ENCODE measurements at regions not wholly inside any gene's neighbourhood (a gene's known extent, or its start where the extent isn't known, plus 50 kb on each side); places are given as distances from the start of the nearest gene placed in this dataset.

GRCh38 chr12:75636607-75637006 lies 125.2 kb upstream of the KRR1 start:
- H2BK15ac ChIP-seq (ENCODE audit: low read depth, low read length): peak overlapping the region; percentile 49; the same call in 1 of the 3 replicates
- dilution Hi-C loops (cut with HindIII; ENCODE audit: low sequenced_read_pairs, unreplicated experiment) (no loop called here), intact Hi-C loops (cut with micrococcal nuclease) (no loop called here), in situ Hi-C loops (cut with MboI; ENCODE audit: low sequenced_read_pairs) (no loop called here)
- peaks cover 6% of the 10 kb centered on the region for H3K4me1 ChIP-seq (ENCODE audit: control insufficient read depth, insufficient read depth, low read length)
- H3K9me3 ChIP-seq (ENCODE audit: control insufficient read depth, insufficient read depth, low read length): no peaks in the 10 kb centered on the region
- no peak overlapping the region for H3K4me3 ChIP-seq (ENCODE audit: insufficient read depth, low read depth, low read length)
- H3K4me2 ChIP-seq (ENCODE audit: low read depth, low read length): no peak overlapping the region
- 0 out of 2 replicates have a peak overlapping the region, but pooled peaks have one; percentile 35 for H3K23ac ChIP-seq (ENCODE audit: low read depth, low read length)
- H4K20me1 ChIP-seq (ENCODE audit: insufficient read depth, low read length): no peaks in the 10 kb centered on the region
- H3K4ac ChIP-seq (ENCODE audit: low read depth, low read length): peak overlapping the region; percentile 66; the same call in 1 of the 2 replicates
- no peak overlapping the region; the same call in 1 of the 2 replicates for H4K5ac ChIP-seq (ENCODE audit: low read depth, low read length)
- H2BK120ac ChIP-seq (ENCODE audit: low read depth, low read length): peak overlapping the region; percentile 77
- no peaks in the 10 kb centered on the region for H3K36me3 ChIP-seq (ENCODE audit: control insufficient read depth, insufficient read depth, low read length)
- H3K9me1 ChIP-seq (ENCODE audit: insufficient read depth, low read length): peaks cover 2% of the 10 kb centered on the region; the same call in 1 of the 2 replicates
- peak overlapping the region; percentile 41; the same call in 1 of the 2 replicates for H3K14ac ChIP-seq (replicated peaks; ENCODE audit: low read depth, low read length)
- DNase-seq: no peak
- no peak overlapping the region for H3K9ac ChIP-seq (ENCODE audit: low read depth, low read length)
- TF ChIP-seq CTCF (conservative IDR thresholded peaks at IDR 0.05; ENCODE audit: low read depth, low read length) (no peak), RAD21 (IDR thresholded peaks at IDR 0.05; ENCODE audit: low read length) (no peak), MAZ (IDR thresholded peaks at IDR 0.05; ENCODE audit: borderline replicate concordance, low read depth, low read length) (no peak), MAFK (IDR thresholded peaks at IDR 0.05; ENCODE audit: low read depth, low read length) (no peak), BHLHE40 (IDR thresholded peaks at IDR 0.05; ENCODE audit: low read depth, low read length) (no peak), RFX5 (IDR thresholded peaks at IDR 0.05; ENCODE audit: low read depth, low read length) (no peak), MXI1 (IDR thresholded peaks at IDR 0.05; ENCODE audit: borderline replicate concordance, low read depth, low read length) (no peak), CHD1 (IDR thresholded peaks at IDR 0.05; ENCODE audit: low read depth, low read length) (no peak), FOS (IDR thresholded peaks at IDR 0.05; ENCODE audit: low read depth, low read length) (no peak)
- TF ChIP-seq, protein P1, sequence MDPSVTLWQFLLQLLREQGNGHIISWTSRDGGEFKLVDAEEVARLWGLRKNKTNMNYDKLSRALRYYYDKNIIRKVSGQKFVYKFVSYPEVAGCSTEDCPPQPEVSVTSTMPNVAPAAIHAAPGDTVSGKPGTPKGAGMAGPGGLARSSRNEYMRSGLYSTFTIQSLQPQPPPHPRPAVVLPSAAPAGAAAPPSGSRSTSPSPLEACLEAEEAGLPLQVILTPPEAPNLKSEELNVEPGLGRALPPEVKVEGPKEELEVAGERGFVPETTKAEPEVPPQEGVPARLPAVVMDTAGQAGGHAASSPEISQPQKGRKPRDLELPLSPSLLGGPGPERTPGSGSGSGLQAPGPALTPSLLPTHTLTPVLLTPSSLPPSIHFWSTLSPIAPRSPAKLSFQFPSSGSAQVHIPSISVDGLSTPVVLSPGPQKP (IDR thresholded peaks at IDR 0.05; ENCODE audit: borderline replicate concordance, low read depth, low read length): no peak
- H2BK5ac ChIP-seq (ENCODE audit: low read depth, low read length, poor library complexity, severe bottlenecking): no peak overlapping the region
- H4K8ac ChIP-seq (ENCODE audit: low read depth in 2 of 2, low read length in 2 of 2): peak overlapping the region; percentile 19 to 73; a peak in 3 of 4 replicates
- no peak overlapping the region for H3K27ac ChIP-seq (ENCODE audit: insufficient read depth, low read length)
- no peak overlapping the region for H2AFZ ChIP-seq (replicated peaks; ENCODE audit: low read length, poor library complexity)
- CTCF ChIA-PET: no interaction called here
- no peaks in the 10 kb centered on the region for H3K79me1 ChIP-seq (ENCODE audit: low read depth in 1 of 2, low read length in 2 of 2)
- no CpG with 5 or more reads among the region's 4 CpGs for WGBS, 2 experiments (ENCODE audit: extremely low coverage in 2 of 2, insufficient read length in 1 of 2)
- H2BK20ac ChIP-seq (ENCODE audit: low read depth, low read length): peak overlapping the region; percentile 86
- H3K27me3 ChIP-seq (ENCODE audit: control insufficient read depth, insufficient read depth, low read length): no peaks in the 10 kb centered on the region
- H2AK9ac ChIP-seq (replicated peaks; ENCODE audit: low read depth, low read length, poor library complexity): no peak overlapping the region
- no TSS peak for BruUV-seq (replicated peaks)
- peak overlapping the region; percentile 71; the same call in 1 of the 2 replicates for H3K18ac ChIP-seq (ENCODE audit: low read depth, low read length)
- POLR2A ChIA-PET (ENCODE audit: unreplicated experiment): no interaction called here
- H3K56ac ChIP-seq (ENCODE audit: extremely low read depth, insufficient read depth, low read length): no peak overlapping the region
- ATAC-seq (ENCODE audit: low read depth): no peak
- peak overlapping the region; percentile 49; the same call in 1 of the 2 replicates for H2AK5ac ChIP-seq (ENCODE audit: low read depth, low read length)
- peak overlapping the region; percentile 42; the same call in 1 of the 2 replicates for H4K91ac ChIP-seq (ENCODE audit: insufficient read depth, low read depth, low read length)
